ENCODE measurements at regions not wholly inside any gene's neighbourhood (a gene's known extent, or its start where the extent isn't known, plus 50 kb on each side); places are given as distances from the start of the nearest gene placed in this dataset.

DNA sequence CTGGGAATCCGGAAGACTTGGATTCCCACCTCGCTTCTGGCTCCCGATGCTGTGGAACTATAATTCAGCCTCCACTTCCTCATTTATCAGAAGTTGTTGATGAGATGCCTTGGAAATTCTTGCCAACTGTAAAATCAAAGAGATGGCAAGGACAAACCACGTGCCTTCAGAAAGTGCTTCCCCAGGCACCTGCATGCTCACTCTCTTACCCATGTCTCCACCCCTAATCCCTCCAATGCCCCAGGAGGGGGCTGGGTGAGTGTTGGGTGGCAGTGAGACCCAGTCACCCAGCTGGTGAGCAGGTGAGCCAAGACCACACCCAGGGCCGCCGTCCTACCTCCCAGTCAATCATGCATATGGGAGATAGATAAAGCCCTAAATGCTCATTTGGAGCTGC, 160.8 kb downstream of the PSMG1 start:
- 83% methylated on average over 6 of the region's 6 CpGs for WGBS
- Histone ChIP-seq H3K9me3 (no peaks in the 10 kb centered on the region), H3K27ac (no peak overlapping the region), H3K27me3 (replicated peaks; ENCODE audit: insufficient read depth) (no peaks in the 10 kb centered on the region), H3K36me3 (no peaks in the 10 kb centered on the region), H3K4me1 (replicated peaks) (no peaks in the 10 kb centered on the region), H3K4me3 (no peak overlapping the region)
- no peak for DNase-seq (ENCODE audit: low spot score)
- intact Hi-C loops (cut with DNase I) = no loop called here
- TF ChIP-seq CTCF (IDR thresholded peaks at IDR 0.05) (no peak), POLR2AphosphoS5 (IDR thresholded peaks at IDR 0.05) (no peak), POLR2A (IDR thresholded peaks at IDR 0.05) (no peak)

DNA sequence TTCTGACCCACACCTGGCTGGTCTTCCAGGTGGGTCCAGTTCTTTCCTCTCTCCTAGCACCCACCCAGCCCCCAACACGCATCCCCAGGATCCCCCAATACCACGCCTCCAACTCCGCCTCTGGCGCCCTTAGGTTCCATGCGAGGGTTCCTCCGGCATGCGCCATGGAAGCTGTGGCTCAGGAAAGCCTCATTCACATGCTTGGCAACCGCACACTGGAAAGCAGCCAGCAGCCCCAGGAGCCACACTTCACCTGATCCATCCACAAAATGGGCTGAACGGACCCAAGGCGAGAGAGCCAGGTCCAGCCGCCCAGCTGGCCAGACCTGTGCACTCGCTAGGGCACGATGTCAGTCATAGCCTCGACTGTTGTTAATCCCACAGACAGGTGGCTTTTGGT, 161.2 kb downstream of the PSMG1 start:
- no peak for DNase-seq (ENCODE audit: low spot score)
- WGBS = 95% methylated on average over 14 of the region's 14 CpGs
- TF ChIP-seq POLR2AphosphoS5 (IDR thresholded peaks at IDR 0.05) = no peak
- TF ChIP-seq POLR2A (IDR thresholded peaks at IDR 0.05) = no peak
- no peak for TF ChIP-seq CTCF (IDR thresholded peaks at IDR 0.05)
- no peaks in the 10 kb centered on the region for H3K4me1 ChIP-seq (replicated peaks)
- H3K27me3 ChIP-seq (replicated peaks; ENCODE audit: insufficient read depth) = no peaks in the 10 kb centered on the region
- H3K9me3 ChIP-seq = no peaks in the 10 kb centered on the region
- H3K27ac ChIP-seq = no peak overlapping the region
- intact Hi-C loops (cut with DNase I) = no loop called here
- no peak overlapping the region for H3K4me3 ChIP-seq
- H3K36me3 ChIP-seq = no peaks in the 10 kb centered on the region

DNA sequence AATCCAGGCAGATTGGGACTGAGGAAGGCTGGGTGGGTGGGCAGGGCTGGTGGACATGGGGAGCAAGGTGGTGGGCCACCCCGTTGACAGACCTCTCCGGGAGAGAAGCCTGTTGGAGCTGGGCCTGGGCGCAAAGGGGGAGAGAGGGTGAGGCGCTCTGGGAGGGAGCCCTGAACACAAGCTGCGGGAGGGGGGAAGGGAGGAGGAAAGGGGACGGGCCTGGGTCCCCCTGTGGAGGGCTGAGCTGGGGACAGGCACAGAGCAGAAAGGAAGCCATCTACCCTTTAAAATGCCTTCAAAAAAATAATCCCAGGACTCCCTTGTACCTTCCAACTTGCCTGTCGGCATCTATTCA, 161.8 kb downstream of the PSMG1 start:
- 74% methylated on average over 7 of the region's 7 CpGs for WGBS
- Histone ChIP-seq H3K36me3 (no peaks in the 10 kb centered on the region), H3K4me1 (replicated peaks) (no peaks in the 10 kb centered on the region), H3K4me3 (no peak overlapping the region), H3K27ac (no peak overlapping the region), H3K27me3 (replicated peaks; ENCODE audit: insufficient read depth) (no peaks in the 10 kb centered on the region), H3K9me3 (no peaks in the 10 kb centered on the region)
- intact Hi-C loops (cut with DNase I) = no loop called here
- TF ChIP-seq POLR2A (IDR thresholded peaks at IDR 0.05) (no peak), CTCF (IDR thresholded peaks at IDR 0.05) (no peak), POLR2AphosphoS5 (IDR thresholded peaks at IDR 0.05) (no peak)
- no peak for DNase-seq (ENCODE audit: low spot score)

- Histone ChIP-seq H3K4me3 (no peak overlapping the region), H3K27ac (no peak overlapping the region), H3K27me3 (replicated peaks; ENCODE audit: insufficient read depth) (no peaks in the 10 kb centered on the region), H3K9me3 (no peaks in the 10 kb centered on the region), H3K4me1 (replicated peaks) (no peaks in the 10 kb centered on the region), H3K36me3 (no peaks in the 10 kb centered on the region)
- 65% methylated on average over 16 of the region's 17 CpGs for WGBS
- DNase-seq (ENCODE audit: low spot score) = no peak
- intact Hi-C loops (cut with DNase I) = no loop called here
- TF ChIP-seq POLR2AphosphoS5 (IDR thresholded peaks at IDR 0.05) (no peak), POLR2A (IDR thresholded peaks at IDR 0.05) (no peak), CTCF (IDR thresholded peaks at IDR 0.05) (no peak)
These were observed 162.3 kb downstream of the PSMG1 start for GRCh38 chr21:39020751-39021477.

DNA sequence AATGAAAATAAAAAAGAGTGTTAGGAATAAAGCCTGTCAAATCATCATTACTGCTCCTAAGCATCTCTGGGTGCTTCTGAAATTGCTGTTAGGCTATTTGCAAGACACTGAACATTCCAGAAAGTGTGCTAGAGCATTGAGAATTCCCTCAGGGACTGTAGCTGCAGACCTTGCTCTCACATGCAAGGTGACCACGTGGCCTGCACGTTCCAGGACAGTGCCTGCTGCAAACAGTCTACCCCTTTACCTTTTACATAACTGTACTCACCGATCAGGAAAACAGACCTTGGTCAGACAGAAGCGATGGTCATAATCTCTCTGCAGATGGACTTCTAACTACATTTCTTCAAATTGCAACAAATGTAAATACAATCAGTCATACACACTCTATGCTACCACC, 164.5 kb downstream of the PSMG1 start:
- H3K4me3 ChIP-seq = no peak overlapping the region
- TF ChIP-seq CTCF (IDR thresholded peaks at IDR 0.05) (no peak), POLR2AphosphoS5 (IDR thresholded peaks at IDR 0.05) (no peak), POLR2A (IDR thresholded peaks at IDR 0.05) (no peak)
- no peak for DNase-seq (ENCODE audit: low spot score)
- no peaks in the 10 kb centered on the region for H3K9me3 ChIP-seq
- H3K27ac ChIP-seq = no peak overlapping the region
- intact Hi-C loops (cut with DNase I) = no loop called here
- WGBS = 58% methylated on average over 4 of the region's 4 CpGs
- H3K27me3 ChIP-seq (replicated peaks; ENCODE audit: insufficient read depth) = no peaks in the 10 kb centered on the region
- no peaks in the 10 kb centered on the region for H3K4me1 ChIP-seq (replicated peaks)
- H3K36me3 ChIP-seq = no peaks in the 10 kb centered on the region

All from prostate gland (tissue), 2 donors.